B cell (primary cell): ENCODE measurements at regions not wholly inside any gene's neighbourhood (a gene's known extent, or its start where the extent isn't known, plus 50 kb on each side); places are given as distances from the start of the nearest gene placed in this dataset.

ENCODE experiments used
- ATAC-seq: fragments of 200-7000 bp; cut with Tn5 transposase; one replicate; pipeline ENCODE4 v1.10.0; 2021; ENCODE audit warnings: low read depth, mild to moderate bottlenecking, moderate number of reproducible peaks, moderate library complexity
- CTCF ChIA-PET: fragments of 350-600 bp; sonication (Branson Sonifier 250); formaldehyde crosslinking; loops from one replicate; lab custom pipeline; 2021; ENCODE audit warnings: antibody characterized with exemption, inconsistent platforms; lab: Charles Lee
- POLR2A ChIA-PET: fragments of 350-600 bp; sonication (Branson Sonifier 250); formaldehyde crosslinking; loops from one replicate; lab custom pipeline; 2021; ENCODE audit warnings: antibody characterized with exemption; lab: Charles Lee
- DNase-seq: peaks from one replicate; pipeline ENCODE4 v3.0.0; 2013
- H2AFZ ChIP-seq: 2 replicates; pipeline ENCODE4 v1.6.1; 2012; ENCODE audit warnings: mild to moderate bottlenecking, low read depth, low read length; ENCODE audit not compliant: insufficient read depth, poor library complexity, severe bottlenecking
- H3K27ac ChIP-seq, 2 donors: 1 replicate in 1 of 2; 2 replicates in 1 of 2; pipeline ENCODE4 v1.5.1; 2012 to 2013; ENCODE audit warnings: low read length in 2 of 2, mild to moderate bottlenecking in 2 of 2, moderate library complexity in 1 of 2
- H3K27me3 ChIP-seq, 4 experiments: fragments of 200-600 bp in 1 of 4; sonication (generic) in 1 of 4; replicated peaks in 1 of 4; 1 replicate in 2 of 4; 2 replicates in 2 of 4; pipeline versions ENCODE4 v1.6.1 to v1.7.0; 2013 to 2016; ENCODE audit warnings: low read length in 3 of 4, mild to moderate bottlenecking in 2 of 4, mixed read lengths in 1 of 4, moderate library complexity in 1 of 4; ENCODE audit not compliant: insufficient read depth in 4 of 4, control insufficient read depth in 3 of 4; ENCODE audit errors: control extremely low read depth in 1 of 4
- H3K36me3 ChIP-seq, 2 experiments: replicated peaks in 1 of 2; 1 replicate in 1 of 2; 2 replicates in 1 of 2; pipeline versions ENCODE4 v1.6.1 to v1.7.1; 2013; ENCODE audit warnings: low read length in 1 of 2; ENCODE audit not compliant: insufficient read depth in 2 of 2, control insufficient read depth in 1 of 2; ENCODE audit errors: control extremely low read depth in 1 of 2, extremely low read depth in 1 of 2
- H3K4me1 ChIP-seq, 2 donors: fragments of 200-600 bp in 1 of 2; sonication (generic) in 1 of 2; 1 replicate in 1 of 2; 2 replicates in 1 of 2; pipeline versions ENCODE4 v1.5.1 to v1.6.1; 2013 to 2017; ENCODE audit warnings: low read length in 2 of 2; ENCODE audit not compliant: control insufficient read depth in 2 of 2, insufficient read depth in 2 of 2
- H3K4me2 ChIP-seq: replicated peaks from 2 replicates; pipeline ENCODE3; 2012; ENCODE audit warnings: mild to moderate bottlenecking, low read depth, low read length; ENCODE audit not compliant: poor library complexity, severe bottlenecking
- H3K4me3 ChIP-seq, 5 experiments: fragments of 200-600 bp in 1 of 5; sonication (generic) in 1 of 5; 1 replicate in 3 of 5; 2 replicates in 2 of 5; pipeline versions ENCODE4 v1.5.1 to v1.7.0; 2011 to 2016; ENCODE audit warnings: low read length in 4 of 5, mild to moderate bottlenecking in 4 of 5, low read depth in 2 of 5, control low read depth in 1 of 5, moderate library complexity in 1 of 5; ENCODE audit not compliant: insufficient read depth in 1 of 5; ENCODE audit errors: control extremely low read depth in 1 of 5, extremely low read depth in 1 of 5
- H3K79me2 ChIP-seq: fragments of 200-600 bp; sonication (generic); one replicate; pipeline ENCODE4 v1.6.0; 2016; ENCODE audit warnings: low read length; ENCODE audit not compliant: control insufficient read depth, insufficient read depth
- H3K9ac ChIP-seq: fragments of 200-600 bp; sonication (generic); 2 replicates; pipeline ENCODE4 v1.6.1; 2017; ENCODE audit warnings: mild to moderate bottlenecking, low read length, moderate library complexity
- H3K9me3 ChIP-seq, 3 donors: one replicate each; pipeline versions ENCODE4 v1.6.1 to v1.7.1; 2013; ENCODE audit warnings: low read length in 2 of 3; ENCODE audit not compliant: control insufficient read depth in 2 of 3, insufficient read depth in 1 of 3; ENCODE audit errors: control extremely low read depth in 1 of 3
- H4K20me1 ChIP-seq: 2 replicates; pipeline ENCODE4 v1.6.0; 2012; ENCODE audit warnings: mild to moderate bottlenecking, low read length; ENCODE audit not compliant: insufficient read depth, control insufficient read depth, poor library complexity, severe bottlenecking
- H3K27ac Mint-ChIP-seq: one replicate; pipeline ENCODE4 v1.8.0; 2021; ENCODE audit warnings: mixed read lengths
- H3K27me3 Mint-ChIP-seq: one replicate; pipeline ENCODE4 v1.8.0; 2021; ENCODE audit warnings: mixed read lengths
- H3K4me1 Mint-ChIP-seq: one replicate; pipeline ENCODE4 v1.8.0; 2021; ENCODE audit warnings: mixed read lengths
- H3K4me3 Mint-ChIP-seq: one replicate; pipeline ENCODE4 v1.8.0; 2021; ENCODE audit warnings: mixed read lengths
- H3K9me3 Mint-ChIP-seq: one replicate; pipeline ENCODE4 v1.8.0; 2022; ENCODE audit warnings: mixed read lengths; ENCODE audit not compliant: insufficient read depth
- EZH2 ChIP-seq: IDR thresholded peaks from 2 replicates; pipeline ENCODE4 v1.6.1; 2012; ENCODE audit warnings: borderline replicate concordance, low read depth, mild to moderate bottlenecking, moderate library complexity, low read length; ENCODE audit not compliant: insufficient read depth, poor library complexity, severe bottlenecking
- WGBS: methylation state at CpG from one replicate; pipeline ENCODE4 v1.1.5; 2013; ENCODE audit warnings: missing lambda C conversion rate; ENCODE audit not compliant: insufficient coverage; 5-methylcytosine and 5-hydroxymethylcytosine counted together
- intact Hi-C: fragments of 100-400 bp; cut with micrococcal nuclease; formaldehyde crosslinking; loops from one replicate; pipeline ENCODE4 v1.10.0; 2022
- TF ChIP-seq, protein P1 (sequence below): fragments of 200-600 bp; IDR thresholded peaks from one replicate; pipeline ENCODE4 v1.8.0; 2022; ENCODE audit warnings: antibody characterized with exemption, mild to moderate bottlenecking

DNA sequence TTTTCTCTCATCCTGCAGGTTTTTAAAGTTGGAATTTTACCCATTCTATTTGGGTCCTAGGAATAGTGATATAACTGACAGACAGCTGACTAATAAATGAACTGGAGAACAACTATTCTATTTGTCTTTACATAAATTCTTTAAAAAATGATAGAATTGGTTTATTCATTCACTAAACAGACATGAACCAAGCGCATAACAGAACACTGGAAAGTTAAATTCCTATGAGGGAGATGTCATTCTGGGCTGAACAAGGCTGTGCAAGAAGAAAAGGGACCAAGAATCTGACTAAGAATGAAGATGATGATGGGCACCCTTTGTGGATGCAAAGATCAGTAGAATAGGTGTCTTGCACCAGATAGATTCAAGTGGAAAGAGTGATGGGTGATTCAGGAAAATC lies 256.3 kb upstream of the SASH1 start:
- Histone ChIP-seq H3K4me3 (no peak overlapping the region), H2AFZ (no peak overlapping the region), H3K27ac (no peak overlapping the region), H3K9me3 (peaks cover 0 to 9% (median 0%) of the 10 kb centered on the region in 3 donors), H3K36me3 (no peaks in the 10 kb centered on the region), H3K4me2 (no peak overlapping the region), H3K79me2 (no peaks in the 10 kb centered on the region), H3K4me1 (no peaks in the 10 kb centered on the region), H3K9ac (no peak overlapping the region), H4K20me1 (no peaks in the 10 kb centered on the region), H3K27me3 (no peaks in the 10 kb centered on the region)
- POLR2A ChIA-PET, result no interaction called here
- Mint-ChIP-seq H3K27ac (no peak overlapping the region), H3K9me3 (peaks cover 2% of the 10 kb centered on the region), H3K4me3 (no peak overlapping the region), H3K27me3 (peaks cover 6% of the 10 kb centered on the region), H3K4me1 (no peaks in the 10 kb centered on the region)
- ATAC-seq (no peak), DNase-seq (no peak)
- intact Hi-C loops, result no loop called here
- no CpG with 5 or more reads among the region's 1 CpG for WGBS
- TF ChIP-seq EZH2, result no peak
- TF ChIP-seq, protein P1, sequence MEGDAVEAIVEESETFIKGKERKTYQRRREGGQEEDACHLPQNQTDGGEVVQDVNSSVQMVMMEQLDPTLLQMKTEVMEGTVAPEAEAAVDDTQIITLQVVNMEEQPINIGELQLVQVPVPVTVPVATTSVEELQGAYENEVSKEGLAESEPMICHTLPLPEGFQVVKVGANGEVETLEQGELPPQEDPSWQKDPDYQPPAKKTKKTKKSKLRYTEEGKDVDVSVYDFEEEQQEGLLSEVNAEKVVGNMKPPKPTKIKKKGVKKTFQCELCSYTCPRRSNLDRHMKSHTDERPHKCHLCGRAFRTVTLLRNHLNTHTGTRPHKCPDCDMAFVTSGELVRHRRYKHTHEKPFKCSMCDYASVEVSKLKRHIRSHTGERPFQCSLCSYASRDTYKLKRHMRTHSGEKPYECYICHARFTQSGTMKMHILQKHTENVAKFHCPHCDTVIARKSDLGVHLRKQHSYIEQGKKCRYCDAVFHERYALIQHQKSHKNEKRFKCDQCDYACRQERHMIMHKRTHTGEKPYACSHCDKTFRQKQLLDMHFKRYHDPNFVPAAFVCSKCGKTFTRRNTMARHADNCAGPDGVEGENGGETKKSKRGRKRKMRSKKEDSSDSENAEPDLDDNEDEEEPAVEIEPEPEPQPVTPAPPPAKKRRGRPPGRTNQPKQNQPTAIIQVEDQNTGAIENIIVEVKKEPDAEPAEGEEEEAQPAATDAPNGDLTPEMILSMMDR, result no peak
- CTCF ChIA-PET, result no interaction called here

DNA sequence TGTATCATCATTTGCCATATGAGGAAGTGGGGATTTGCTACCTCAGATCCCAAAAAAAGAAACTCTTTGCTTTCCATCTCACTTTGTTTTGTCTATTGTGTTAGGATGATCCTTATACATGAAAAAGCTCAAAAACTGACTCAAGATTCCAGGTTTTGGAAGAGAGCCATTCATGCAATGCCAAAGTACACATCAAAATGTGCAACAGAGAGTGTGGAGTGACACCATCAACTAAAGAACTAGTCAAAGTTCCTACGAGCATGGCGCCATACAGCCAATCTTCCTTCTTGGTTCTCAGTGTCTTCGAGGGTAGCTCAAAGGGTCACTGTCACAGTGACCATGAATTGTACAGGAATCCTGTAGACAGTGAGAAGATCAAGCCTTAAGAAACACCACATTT lies 255.8 kb upstream of the SASH1 start:
- H4K20me1 ChIP-seq, result no peaks in the 10 kb centered on the region
- peaks cover 0 to 9% (median 0%) of the 10 kb centered on the region in 3 donors for H3K9me3 ChIP-seq
- H3K27ac ChIP-seq, result no peak overlapping the region
- Mint-ChIP-seq H3K4me1 (no peaks in the 10 kb centered on the region), H3K27me3 (peaks cover 6% of the 10 kb centered on the region), H3K9me3 (peaks cover 2% of the 10 kb centered on the region), H3K4me3 (no peak overlapping the region), H3K27ac (no peak overlapping the region)
- no peaks in the 10 kb centered on the region for H3K4me1 ChIP-seq
- intact Hi-C loops, result no loop called here
- no peak overlapping the region for H2AFZ ChIP-seq
- no peaks in the 10 kb centered on the region for H3K36me3 ChIP-seq
- ATAC-seq, result no peak
- H3K79me2 ChIP-seq, result no peaks in the 10 kb centered on the region
- no peaks in the 10 kb centered on the region for H3K27me3 ChIP-seq
- ChIA-PET CTCF (no interaction called here), POLR2A (no interaction called here)
- WGBS, result 100% methylated on average over 1 of the region's 3 CpGs
- H3K4me3 ChIP-seq, result no peak overlapping the region
- TF ChIP-seq EZH2, result no peak
- H3K9ac ChIP-seq, result no peak overlapping the region
- DNase-seq, result no peak
- no peak overlapping the region for H3K4me2 ChIP-seq
